ENCODE measurements at regions not wholly inside any gene's neighbourhood (a gene's known extent, or its start where the extent isn't known, plus 50 kb on each side); places are given as distances from the start of the nearest gene placed in this dataset.

GRCh38 chr10:33986016-33986415 lies 651.5 kb upstream of the NRP1 start:
- no peak for TF ChIP-seq CTCF (IDR thresholded peaks at IDR 0.05)
- TF ChIP-seq POLR2A (IDR thresholded peaks at IDR 0.05): no peak
